C1 segment of cervical spinal cord (tissue), 14 donors: ENCODE measurements at regions not wholly inside any gene's neighbourhood (a gene's known extent, or its start where the extent isn't known, plus 50 kb on each side); places are given as distances from the start of the nearest gene placed in this dataset.

Experiments used
- DNase-seq, 14 donors: peaks; one replicate each; lab custom pipeline; 2025; lab: John Stamatoyannopoulos, UW

- DNase-seq, result no peak
Observed at GRCh38 chr20:22373164-22373895, 211.0 kb downstream of the FOXA2 start.

GRCh38 chr20:22371843-22372242 is 212.5 kb downstream of the FOXA2 start:
- no peak for DNase-seq

- DNase-seq, result no peak
Observed at GRCh38 chr20:22370137-22370536, 214.2 kb downstream of the FOXA2 start.

DNA sequence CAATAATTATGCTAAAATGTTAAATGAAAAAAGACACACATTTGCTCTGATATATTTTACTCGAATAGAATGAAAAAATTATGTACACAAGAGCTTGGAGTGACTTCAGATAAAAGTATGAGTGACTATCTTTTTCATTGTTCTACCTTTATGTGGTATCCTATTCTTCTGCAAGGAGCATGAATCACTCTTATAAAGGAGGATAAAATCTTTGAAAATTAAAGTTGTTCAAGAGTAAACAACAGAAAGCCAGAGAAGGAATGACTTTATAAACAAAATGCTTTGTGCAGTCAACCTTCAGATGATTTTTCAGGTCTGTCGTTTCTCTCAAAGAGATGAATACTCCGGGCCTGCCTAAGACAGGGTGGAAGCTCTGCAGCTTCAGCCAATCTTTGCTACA is 215.3 kb downstream of the FOXA2 start:
- no peak for DNase-seq

DNA sequence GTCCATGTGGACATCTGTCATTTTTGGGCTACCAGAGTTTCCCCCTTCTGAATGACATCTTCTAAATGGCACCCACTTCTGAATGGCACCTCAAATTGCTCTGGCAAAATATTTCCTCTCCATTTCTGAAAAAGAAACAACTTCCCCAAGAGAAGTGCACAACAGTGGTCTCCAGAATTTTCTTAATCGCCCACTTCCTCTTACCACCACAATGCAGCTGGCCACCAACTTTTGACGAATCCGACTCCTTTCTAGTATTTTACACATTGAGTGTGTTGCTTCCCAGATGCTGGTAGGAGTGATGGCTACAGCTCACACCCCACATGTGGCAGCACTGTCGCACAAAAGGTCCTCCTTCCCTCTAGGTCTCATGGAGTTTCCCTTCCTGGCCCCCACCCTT is 216.1 kb downstream of the FOXA2 start:
- no peak for DNase-seq

DNA sequence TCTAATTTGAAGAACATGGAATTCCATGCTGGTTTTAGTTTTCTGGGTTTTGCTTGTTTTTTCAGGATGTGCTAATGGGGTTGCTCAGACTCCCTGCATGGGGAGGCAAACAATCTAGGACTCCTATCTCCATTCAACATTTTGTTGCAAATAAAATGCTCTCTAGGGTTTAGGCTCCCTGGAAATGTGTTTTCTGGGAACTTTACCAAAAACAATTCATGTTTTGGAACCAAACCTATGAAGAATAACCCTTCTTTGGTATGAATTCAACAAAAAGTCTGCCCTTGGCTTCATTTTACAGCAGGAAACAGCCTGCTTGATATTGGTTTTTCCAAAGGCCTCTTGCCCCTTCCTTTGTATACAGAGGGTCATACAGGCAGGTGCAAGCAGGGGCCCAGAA is 217.7 kb downstream of the FOXA2 start:
- DNase-seq, result no peak

DNA sequence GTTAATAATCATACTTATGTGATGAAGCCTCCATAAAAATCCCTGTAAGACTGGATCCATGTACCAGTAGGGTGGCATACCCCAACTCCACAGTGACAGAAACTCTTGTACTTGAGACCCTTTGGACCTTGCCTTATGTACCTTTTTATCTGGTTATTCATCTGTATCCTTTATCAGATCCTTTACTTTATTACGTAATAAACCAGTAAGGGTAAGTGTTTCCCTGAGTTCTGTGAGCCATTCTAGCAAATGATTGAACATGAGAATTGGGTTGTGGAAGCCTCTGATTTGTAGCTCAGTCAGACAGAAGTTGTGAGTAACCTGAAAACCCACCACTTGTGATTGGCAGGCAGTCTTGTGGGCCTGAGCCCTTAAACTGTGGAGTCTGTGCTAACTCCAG is 229.7 kb downstream of the FOXA2 start:
- no peak for DNase-seq

DNA sequence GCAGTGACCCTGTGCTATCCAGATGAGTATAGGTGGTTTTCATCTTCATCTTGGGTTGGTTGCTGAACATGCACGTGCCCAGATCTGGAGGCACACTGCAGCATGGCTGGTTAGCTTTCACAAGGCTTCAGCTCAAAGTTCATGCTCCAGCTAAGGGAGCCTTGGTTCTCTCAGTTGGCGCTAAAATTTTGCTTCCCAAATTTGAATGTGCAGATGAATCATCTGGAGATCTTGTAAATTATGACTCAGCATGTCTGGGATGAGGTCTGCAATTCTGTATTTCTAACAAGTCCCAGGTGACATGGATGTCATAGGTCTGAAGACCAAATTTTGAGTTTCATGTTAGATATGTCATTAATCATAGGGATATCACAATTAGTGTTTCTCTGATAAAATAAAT is 230.8 kb downstream of the FOXA2 start:
- no peak for DNase-seq

- no peak for DNase-seq
Observed at GRCh38 chr20:22352019-22352418, 232.4 kb downstream of the FOXA2 start.

GRCh38 chr20:22350624-22351023 is 233.7 kb downstream of the FOXA2 start:
- DNase-seq, result no peak

DNA sequence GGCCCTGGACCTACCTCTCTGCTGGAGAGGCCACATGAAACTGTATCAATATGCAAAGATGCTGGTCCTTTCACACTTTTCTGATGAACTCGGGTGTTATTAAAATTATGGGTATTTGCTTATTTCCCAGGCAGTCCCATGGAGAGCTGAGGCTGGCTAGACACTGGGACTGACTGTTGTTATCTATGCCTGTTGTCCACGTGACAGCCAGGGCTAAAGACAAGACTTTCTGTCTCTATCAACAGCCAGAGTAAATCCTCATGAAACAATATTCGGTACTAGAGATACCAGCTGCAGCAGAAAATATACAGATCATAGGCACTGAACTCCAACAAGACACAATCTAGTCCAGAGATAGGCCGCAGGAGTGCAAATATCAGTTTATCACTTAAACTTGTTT is 236.4 kb downstream of the FOXA2 start:
- no peak for DNase-seq

DNA sequence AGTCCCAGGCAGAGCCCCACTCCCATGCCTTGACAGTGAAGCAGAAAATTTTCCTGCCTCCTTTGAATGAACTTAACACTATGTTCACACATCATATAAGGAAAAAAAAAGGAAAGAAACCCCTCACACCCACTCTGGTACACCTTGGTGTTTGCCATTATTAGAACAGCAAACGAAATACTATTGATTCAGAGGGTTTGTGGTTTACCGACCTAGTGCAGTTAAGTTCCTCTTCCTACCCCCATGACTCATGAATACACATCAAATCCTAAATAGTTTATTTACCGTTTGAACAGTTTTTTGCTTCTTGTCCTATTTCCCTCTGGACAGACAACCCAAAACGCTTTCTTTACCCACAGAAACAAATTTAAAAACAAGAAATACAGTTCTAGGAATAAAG is 237.7 kb downstream of the FOXA2 start:
- DNase-seq, result no peak

GRCh38 chr20:22343612-22344011 is 240.8 kb downstream of the FOXA2 start:
- no peak for DNase-seq

GRCh38 chr20:22342410-22342809 is 242.0 kb downstream of the FOXA2 start:
- DNase-seq, result no peak

DNA sequence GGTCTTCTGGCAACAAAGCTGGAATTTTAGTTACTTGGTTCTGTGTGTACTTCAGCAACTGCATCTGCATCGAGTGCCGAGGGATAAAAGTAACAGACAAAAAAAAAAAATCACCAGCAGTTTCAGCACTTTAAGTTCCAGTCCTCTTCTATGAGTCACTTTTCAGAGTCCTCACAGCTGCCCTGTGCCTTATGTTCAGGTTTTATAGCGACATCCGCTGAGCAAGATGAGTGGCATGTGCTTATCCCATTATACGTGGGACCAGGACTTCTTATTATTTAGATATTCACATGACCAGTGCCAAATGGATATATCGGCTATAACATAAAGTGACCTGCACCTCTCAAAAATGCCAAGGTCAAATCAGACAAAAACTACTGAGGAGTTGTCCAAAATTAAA is 242.9 kb downstream of the FOXA2 start:
- no peak for DNase-seq

GRCh38 chr20:22339946-22340345 is 244.4 kb downstream of the FOXA2 start:
- DNase-seq, result no peak

DNA sequence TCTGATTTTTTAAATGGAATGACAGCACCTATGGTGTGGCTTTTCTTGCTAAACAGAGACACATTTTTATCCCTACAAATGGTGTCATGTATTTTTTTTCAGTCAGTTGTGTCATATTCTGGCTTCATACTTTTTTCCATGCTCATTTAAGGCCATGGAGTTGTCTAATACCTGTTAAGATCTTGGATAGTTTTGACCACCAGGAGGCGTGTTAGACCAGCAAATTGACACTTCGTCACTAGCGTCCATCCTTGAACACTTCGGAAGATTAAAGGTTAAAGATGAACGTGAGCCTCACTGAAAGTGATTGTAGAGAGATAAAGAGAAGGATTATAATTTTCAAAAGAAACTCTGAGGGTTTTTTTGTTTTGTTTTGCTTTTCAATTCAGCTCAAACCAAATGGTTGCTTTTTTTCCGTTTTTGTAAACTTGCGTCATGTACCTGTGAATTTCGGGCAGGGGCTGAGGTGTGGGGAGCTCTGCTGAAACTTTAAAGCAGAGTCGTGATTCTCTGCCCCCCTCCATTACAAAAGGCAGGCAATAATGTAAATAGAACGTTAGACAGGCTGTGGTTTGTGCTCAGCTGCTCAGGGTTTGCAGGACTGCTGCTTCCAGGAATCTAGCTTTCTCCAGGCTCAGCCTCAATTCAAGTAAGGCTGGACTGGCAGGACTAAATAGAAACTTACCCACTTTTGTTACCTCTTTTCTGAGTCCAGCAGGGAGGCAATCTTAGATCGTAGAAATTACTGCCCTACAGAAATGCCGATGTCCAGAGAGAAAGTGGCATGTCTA is 245.1 kb downstream of the FOXA2 start:
- DNase-seq, result peak in 1 of 14 donors; percentile 5

- no peak for DNase-seq
Observed at GRCh38 chr20:22338140-22338708, 246.1 kb downstream of the FOXA2 start.

DNA sequence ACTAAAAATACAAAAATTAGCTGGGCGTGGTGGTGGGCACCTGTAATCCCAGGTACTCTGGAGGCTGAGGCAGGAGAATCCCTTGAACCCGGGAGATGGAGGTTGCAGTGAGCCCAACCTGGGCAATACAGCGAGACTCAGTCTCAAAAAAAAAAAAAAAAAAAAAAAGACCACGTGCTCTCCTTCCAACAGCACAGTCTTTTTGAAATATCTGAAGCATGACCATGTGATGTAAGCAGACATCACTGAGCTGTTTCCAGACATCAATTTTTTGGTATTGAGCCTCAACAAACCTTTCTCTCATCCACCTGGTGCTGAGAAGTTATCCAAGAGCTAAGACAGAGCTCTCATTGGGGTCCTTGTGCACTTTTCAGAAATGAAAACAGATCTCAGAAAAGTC is 249.2 kb downstream of the FOXA2 start:
- DNase-seq, result no peak

DNA sequence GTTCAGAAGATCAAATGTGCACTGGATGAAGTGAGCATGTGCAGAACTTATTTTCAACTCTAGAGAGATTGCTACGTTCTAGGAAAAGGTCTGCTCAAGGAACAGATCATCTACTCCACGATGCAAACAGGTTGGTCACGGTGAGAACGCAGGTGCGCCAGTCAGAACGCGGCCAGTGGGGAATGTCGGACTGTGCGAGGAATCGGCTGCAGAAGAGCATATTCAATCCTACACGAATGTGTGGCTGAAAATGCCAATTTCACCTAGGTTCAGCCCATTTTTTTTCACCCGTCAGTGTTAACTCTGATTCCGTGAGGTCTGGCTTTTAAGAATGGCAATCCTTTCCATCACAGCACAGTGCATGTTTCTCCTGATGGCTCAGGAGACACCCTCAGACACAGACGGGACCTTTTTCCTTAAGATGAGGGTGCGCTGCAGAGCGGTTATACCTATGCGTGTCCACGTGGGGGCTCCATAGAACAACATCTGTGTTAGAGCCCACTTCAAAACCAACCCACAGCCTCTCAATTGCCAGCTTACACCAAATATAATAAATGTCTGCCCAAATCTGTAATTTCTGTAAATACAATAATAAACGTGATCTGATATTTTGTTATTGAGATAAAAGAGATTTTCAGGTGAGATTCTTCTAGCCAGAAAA is 250.4 kb downstream of the FOXA2 start:
- DNase-seq, result peak in 4 of 14 donors; percentile 0 to 17 (median 13)

GRCh38 chr20:22324505-22324904 is 259.9 kb downstream of the FOXA2 start:
- no peak for DNase-seq

DNA sequence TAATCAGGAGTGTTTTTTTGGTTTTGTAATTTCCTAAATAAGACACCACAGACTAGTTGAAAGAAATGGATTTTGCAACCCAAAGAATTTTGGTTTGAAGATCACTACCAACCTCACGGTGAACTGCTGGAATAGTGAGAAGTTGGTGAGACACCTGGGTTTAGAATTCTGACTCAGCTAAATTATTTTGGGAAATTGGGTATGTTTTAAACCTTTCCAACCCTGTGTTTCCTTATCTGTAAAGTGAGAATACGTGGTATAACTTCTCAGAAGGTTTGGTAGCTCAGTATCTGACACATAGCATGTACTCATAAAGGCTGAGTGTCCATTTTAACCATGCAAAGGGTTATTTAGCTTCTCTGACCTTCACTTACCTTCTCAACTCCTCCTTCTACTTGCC is 261.9 kb downstream of the FOXA2 start:
- DNase-seq, result no peak
